GM19467 (cell line): ENCODE measurements at regions not wholly inside any gene's neighbourhood (a gene's known extent, or its start where the extent isn't known, plus 50 kb on each side); places are given as distances from the start of the nearest gene placed in this dataset.

Source experiments
- ATAC-seq: cut with Tn5 transposase; IDR thresholded peaks from one replicate; pipeline ENCODE4 v1.9.1; 2021; ENCODE audit warnings: mild to moderate bottlenecking, moderate library complexity; ENCODE audit not compliant: unreplicated experiment

- ATAC-seq, result no peak
Observed at GRCh38 chr14:56870336-56870735, 60.1 kb upstream of the OTX2 start.

DNA sequence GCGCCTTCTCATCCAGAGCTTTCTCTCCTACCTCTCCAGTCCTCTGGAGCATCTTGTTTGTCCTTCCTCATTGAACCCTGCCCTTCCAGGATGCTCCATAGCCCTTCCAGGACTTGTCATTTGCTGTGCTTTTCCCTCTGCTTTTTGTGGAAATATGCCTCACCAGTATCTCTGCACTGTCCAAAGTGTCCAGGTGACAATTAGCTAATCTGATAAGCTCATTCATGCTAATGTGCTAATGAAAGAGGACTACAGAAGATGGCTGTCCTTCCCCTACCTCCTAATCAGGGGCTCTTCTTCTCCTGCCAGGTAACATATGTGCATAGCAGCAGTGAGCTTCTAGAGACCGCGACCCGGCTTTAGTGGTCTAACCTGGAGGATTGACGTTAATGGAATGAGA is 58.4 kb upstream of the OTX2 start:
- no peak for ATAC-seq

- no peak for ATAC-seq
Observed at GRCh38 chr14:56862836-56863235, 52.6 kb upstream of the OTX2 start.

GRCh38 chr14:56860441-56860840 is 50.2 kb upstream of the OTX2 start:
- no peak for ATAC-seq
